ENCODE measurements at regions not wholly inside any gene's neighbourhood (a gene's known extent, or its start where the extent isn't known, plus 50 kb on each side); places are given as distances from the start of the nearest gene placed in this dataset.

DNA sequence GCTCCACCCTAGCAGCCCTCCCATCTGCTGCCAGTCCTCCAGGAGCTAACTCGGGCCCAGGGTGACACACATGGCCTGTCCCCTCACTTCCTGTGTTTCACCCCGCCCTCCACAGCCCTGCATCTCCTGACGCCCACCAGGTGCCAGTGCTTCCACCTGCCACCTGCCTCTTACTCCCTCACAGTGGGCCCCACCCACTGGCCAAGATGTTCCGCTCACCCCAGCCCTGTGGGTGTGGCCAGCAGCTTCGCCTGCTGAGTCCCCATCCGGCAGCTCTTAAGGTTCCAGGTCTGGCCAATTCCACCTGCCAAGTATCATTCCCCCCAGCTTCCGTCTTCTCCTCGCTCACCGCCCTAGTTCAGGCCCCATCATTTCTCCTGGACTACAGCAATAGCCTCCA, 184.1 kb downstream of the MBOAT1 start:
- TF ChIP-seq, protein P1, sequence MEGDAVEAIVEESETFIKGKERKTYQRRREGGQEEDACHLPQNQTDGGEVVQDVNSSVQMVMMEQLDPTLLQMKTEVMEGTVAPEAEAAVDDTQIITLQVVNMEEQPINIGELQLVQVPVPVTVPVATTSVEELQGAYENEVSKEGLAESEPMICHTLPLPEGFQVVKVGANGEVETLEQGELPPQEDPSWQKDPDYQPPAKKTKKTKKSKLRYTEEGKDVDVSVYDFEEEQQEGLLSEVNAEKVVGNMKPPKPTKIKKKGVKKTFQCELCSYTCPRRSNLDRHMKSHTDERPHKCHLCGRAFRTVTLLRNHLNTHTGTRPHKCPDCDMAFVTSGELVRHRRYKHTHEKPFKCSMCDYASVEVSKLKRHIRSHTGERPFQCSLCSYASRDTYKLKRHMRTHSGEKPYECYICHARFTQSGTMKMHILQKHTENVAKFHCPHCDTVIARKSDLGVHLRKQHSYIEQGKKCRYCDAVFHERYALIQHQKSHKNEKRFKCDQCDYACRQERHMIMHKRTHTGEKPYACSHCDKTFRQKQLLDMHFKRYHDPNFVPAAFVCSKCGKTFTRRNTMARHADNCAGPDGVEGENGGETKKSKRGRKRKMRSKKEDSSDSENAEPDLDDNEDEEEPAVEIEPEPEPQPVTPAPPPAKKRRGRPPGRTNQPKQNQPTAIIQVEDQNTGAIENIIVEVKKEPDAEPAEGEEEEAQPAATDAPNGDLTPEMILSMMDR (IDR thresholded peaks at IDR 0.05 in 8 of 11, conservative IDR thresholded peaks at IDR 0.05 in 3 of 11) = no peak
- TF ChIP-seq POLR2A (IDR thresholded peaks at IDR 0.05) = no peak

Data from spleen (tissue), 7 donors.